RWPE2 (cell line): ENCODE measurements at regions not wholly inside any gene's neighbourhood (a gene's known extent, or its start where the extent isn't known, plus 50 kb on each side); places are given as distances from the start of the nearest gene placed in this dataset.
"Not testable (repeated sequence)": the region's sequence is repeated elsewhere in the genome, so short reads cannot be mapped to it uniquely, and the experiment has no call there.

Experiments used
- ATAC-seq: fragments of 200-7000 bp; cut with Tn5 transposase; 3 replicates; pipeline ENCODE4 v1.9.1; 2021; ENCODE audit warnings: low read depth
- DNase-seq: peaks from one replicate; pipeline ENCODE4 v3.0.0-alpha.2; 2020; ENCODE audit warnings: low spot score
- H3K27ac ChIP-seq: fragments of 450-650 bp; 2 replicates; pipeline ENCODE4 v1.5.1; 2017; ENCODE audit warnings: mild to moderate bottlenecking; ENCODE audit not compliant: poor library complexity, severe bottlenecking
- H3K27me3 ChIP-seq: fragments of 250-450 bp; sonication (Bioruptor Pico); 2 replicates; pipeline ENCODE4 v1.5.1; 2021; ENCODE audit warnings: mild to moderate bottlenecking, moderate library complexity; ENCODE audit not compliant: insufficient read depth, poor library complexity, severe bottlenecking
- H3K36me3 ChIP-seq: fragments of 250-450 bp; sonication (Bioruptor Pico); 2 replicates; pipeline ENCODE4 v1.5.1; 2020; ENCODE audit warnings: low read depth, mild to moderate bottlenecking, moderate library complexity
- H3K4me1 ChIP-seq: fragments of 250-450 bp; sonication (Bioruptor Pico); 2 replicates; pipeline ENCODE4 v1.5.1; 2021; ENCODE audit warnings: mild to moderate bottlenecking, moderate library complexity; ENCODE audit not compliant: insufficient read depth, poor library complexity, severe bottlenecking
- H3K4me3 ChIP-seq: fragments of 250-450 bp; sonication (Bioruptor Pico); 2 replicates; pipeline ENCODE4 v1.5.1; 2021; ENCODE audit warnings: mild to moderate bottlenecking, moderate library complexity; ENCODE audit not compliant: severe bottlenecking
- H3K9me3 ChIP-seq: fragments of 250-450 bp; sonication (Bioruptor Pico); 2 replicates; pipeline ENCODE4 v1.5.1; 2021; ENCODE audit warnings: mild to moderate bottlenecking, moderate library complexity; ENCODE audit not compliant: severe bottlenecking
- CTCF ChIP-seq: fragments of 450-650 bp; IDR thresholded peaks from one replicate; pipeline ENCODE4 v1.5.1; 2017; ENCODE audit warnings: mild to moderate bottlenecking, moderate library complexity; ENCODE audit not compliant: poor library complexity, severe bottlenecking

- no peaks in the 10 kb centered on the region for H3K36me3 ChIP-seq
- no peak overlapping the region for H3K4me3 ChIP-seq
- H3K9me3 ChIP-seq: peaks cover 4% of the 10 kb centered on the region
- no peak for ATAC-seq
- H3K27ac ChIP-seq: no peak overlapping the region
- DNase-seq: no peak
- peaks cover 9% of the 10 kb centered on the region for H3K4me1 ChIP-seq
- TF ChIP-seq CTCF: no peak
- no peaks in the 10 kb centered on the region for H3K27me3 ChIP-seq
Measured at GRCh38 chr5:96189987-96190386, 228.3 kb upstream of the ELL2 start.

- DNase-seq: no peak
- H3K36me3 ChIP-seq: no peaks in the 10 kb centered on the region
- H3K9me3 ChIP-seq: peaks cover 4% of the 10 kb centered on the region
- TF ChIP-seq CTCF: no peak
- H3K4me1 ChIP-seq: peaks cover 9% of the 10 kb centered on the region
- no peaks in the 10 kb centered on the region for H3K27me3 ChIP-seq
- no peak overlapping the region for H3K4me3 ChIP-seq
- ATAC-seq: no peak
- H3K27ac ChIP-seq: no peak overlapping the region
Measured at GRCh38 chr5:96189028-96189826, 227.6 kb upstream of the ELL2 start.

- peaks cover 4% of the 10 kb centered on the region for H3K9me3 ChIP-seq
- H3K27ac ChIP-seq: no peak overlapping the region
- no peak for TF ChIP-seq CTCF
- peaks cover 9% of the 10 kb centered on the region for H3K4me1 ChIP-seq
- H3K4me3 ChIP-seq: no peak overlapping the region
- ATAC-seq (peak; percentile 71), DNase-seq (no peak)
- no peaks in the 10 kb centered on the region for H3K27me3 ChIP-seq
- H3K36me3 ChIP-seq: no peaks in the 10 kb centered on the region
Measured at GRCh38 chr5:96187309-96188027, 225.8 kb upstream of the ELL2 start.

GRCh38 chr5:96184510-96184909, 222.9 kb upstream of the ELL2 start:
- peaks cover 15% of the 10 kb centered on the region for H3K4me1 ChIP-seq
- not testable (repeated sequence) for DNase-seq, ATAC-seq, H3K9me3 ChIP-seq, H3K36me3 ChIP-seq, H3K4me3 ChIP-seq, H3K27ac ChIP-seq, H3K27me3 ChIP-seq

- ATAC-seq (no peak), DNase-seq (no peak)
- Histone ChIP-seq H3K4me3 (no peak overlapping the region), H3K36me3 (no peaks in the 10 kb centered on the region), H3K9me3 (peaks cover 4% of the 10 kb centered on the region), H3K4me1 (peaks cover 42% of the 10 kb centered on the region), H3K27ac (peak overlapping the region; percentile 3), H3K27me3 (no peaks in the 10 kb centered on the region)
- no peak for TF ChIP-seq CTCF
Measured at GRCh38 chr5:96180684-96181435, 219.2 kb upstream of the ELL2 start.
